Fibroblast of pulmonary artery (primary cell): ENCODE measurements at regions not wholly inside any gene's neighbourhood (a gene's known extent, or its start where the extent isn't known, plus 50 kb on each side); places are given as distances from the start of the nearest gene placed in this dataset.

ENCODE experiments used
- DNase-seq: peaks from one replicate; pipeline ENCODE4 v3.0.0-alpha.2; 2010; ENCODE audit warnings: low read depth
- H3K4me3 ChIP-seq: replicated peaks from 2 replicates; pipeline ENCODE4 v1.5.1; 2011; ENCODE audit warnings: low read depth, mild to moderate bottlenecking, control low read depth, low read length, moderate library complexity
- CTCF ChIP-seq: IDR thresholded peaks from 2 replicates; pipeline ENCODE4 v1.5.1; 2011; ENCODE audit warnings: mild to moderate bottlenecking, control low read depth, low read length, inconsistent platforms; ENCODE audit errors: missing control alignments

- DNase-seq: no peak
- TF ChIP-seq CTCF: no peak
- H3K4me3 ChIP-seq: no peak overlapping the region
These were observed 204.2 kb upstream of the CELF4 start for GRCh38 chr18:37769826-37770225.

- TF ChIP-seq CTCF: no peak
- H3K4me3 ChIP-seq: no peak overlapping the region
- no peak for DNase-seq
These were observed 199.1 kb upstream of the CELF4 start for GRCh38 chr18:37764541-37765288.

GRCh38 chr18:37762076-37762621 is 196.6 kb upstream of the CELF4 start:
- no peak overlapping the region for H3K4me3 ChIP-seq
- TF ChIP-seq CTCF: no peak
- DNase-seq: no peak

GRCh38 chr18:37754141-37754540 is 188.5 kb upstream of the CELF4 start:
- no peak for TF ChIP-seq CTCF
- DNase-seq: peak; percentile 4
- H3K4me3 ChIP-seq: no peak overlapping the region

- H3K4me3 ChIP-seq: no peak overlapping the region
- TF ChIP-seq CTCF: no peak
- no peak for DNase-seq
These were observed 176.8 kb upstream of the CELF4 start for GRCh38 chr18:37742436-37742835.

GRCh38 chr18:37741032-37741623 is 175.5 kb upstream of the CELF4 start:
- TF ChIP-seq CTCF: no peak
- H3K4me3 ChIP-seq: no peak overlapping the region
- DNase-seq: no peak

GRCh38 chr18:37734406-37734805 is 168.8 kb upstream of the CELF4 start:
- no peak for TF ChIP-seq CTCF
- no peak for DNase-seq
- no peak overlapping the region for H3K4me3 ChIP-seq
